ENCODE measurements at regions not wholly inside any gene's neighbourhood (a gene's known extent, or its start where the extent isn't known, plus 50 kb on each side); places are given as distances from the start of the nearest gene placed in this dataset.

GRCh38 chr5:38191693-38192092, 66.7 kb upstream of the EGFLAM start:
- Mint-ChIP-seq H3K9me3 (no peaks in the 10 kb centered on the region), H3K36me3 (ENCODE audit: low read depth) (no peaks in the 10 kb centered on the region), H3K4me3 (no peak overlapping the region), H3K27ac (no peak overlapping the region), H3K27me3 (ENCODE audit: insufficient read depth) (peaks cover 18% of the 10 kb centered on the region), H3K4me1 (ENCODE audit: low read depth) (peaks cover 8% of the 10 kb centered on the region; the same call in 1 of the 2 replicates)
- TF ChIP-seq, protein P1, sequence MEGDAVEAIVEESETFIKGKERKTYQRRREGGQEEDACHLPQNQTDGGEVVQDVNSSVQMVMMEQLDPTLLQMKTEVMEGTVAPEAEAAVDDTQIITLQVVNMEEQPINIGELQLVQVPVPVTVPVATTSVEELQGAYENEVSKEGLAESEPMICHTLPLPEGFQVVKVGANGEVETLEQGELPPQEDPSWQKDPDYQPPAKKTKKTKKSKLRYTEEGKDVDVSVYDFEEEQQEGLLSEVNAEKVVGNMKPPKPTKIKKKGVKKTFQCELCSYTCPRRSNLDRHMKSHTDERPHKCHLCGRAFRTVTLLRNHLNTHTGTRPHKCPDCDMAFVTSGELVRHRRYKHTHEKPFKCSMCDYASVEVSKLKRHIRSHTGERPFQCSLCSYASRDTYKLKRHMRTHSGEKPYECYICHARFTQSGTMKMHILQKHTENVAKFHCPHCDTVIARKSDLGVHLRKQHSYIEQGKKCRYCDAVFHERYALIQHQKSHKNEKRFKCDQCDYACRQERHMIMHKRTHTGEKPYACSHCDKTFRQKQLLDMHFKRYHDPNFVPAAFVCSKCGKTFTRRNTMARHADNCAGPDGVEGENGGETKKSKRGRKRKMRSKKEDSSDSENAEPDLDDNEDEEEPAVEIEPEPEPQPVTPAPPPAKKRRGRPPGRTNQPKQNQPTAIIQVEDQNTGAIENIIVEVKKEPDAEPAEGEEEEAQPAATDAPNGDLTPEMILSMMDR (IDR thresholded peaks at IDR 0.05) = peak; percentile 21; the same call in 1 of the 2 replicates
- DNase-seq = no peak

DNA sequence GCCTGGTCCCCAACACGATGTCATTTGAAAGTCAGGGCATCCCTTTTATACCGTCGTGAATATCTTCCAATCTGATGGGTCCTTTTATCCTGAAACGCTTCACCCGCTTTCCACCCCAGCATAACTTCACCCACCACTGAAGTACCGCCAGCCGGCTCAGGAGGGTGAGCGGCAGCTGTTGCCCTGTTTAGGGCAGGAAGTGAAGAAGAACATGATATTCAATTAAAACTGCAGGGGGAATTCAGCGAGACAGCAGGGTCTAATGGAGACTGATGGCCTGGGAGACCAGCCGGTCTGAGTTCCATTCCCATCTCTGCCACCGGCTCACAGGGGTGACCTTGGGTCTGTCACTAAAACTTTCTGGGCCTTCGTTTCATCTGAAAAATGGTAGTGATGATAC, 68.2 kb upstream of the EGFLAM start:
- TF ChIP-seq, protein P1 (IDR thresholded peaks at IDR 0.05) = no peak

DNA sequence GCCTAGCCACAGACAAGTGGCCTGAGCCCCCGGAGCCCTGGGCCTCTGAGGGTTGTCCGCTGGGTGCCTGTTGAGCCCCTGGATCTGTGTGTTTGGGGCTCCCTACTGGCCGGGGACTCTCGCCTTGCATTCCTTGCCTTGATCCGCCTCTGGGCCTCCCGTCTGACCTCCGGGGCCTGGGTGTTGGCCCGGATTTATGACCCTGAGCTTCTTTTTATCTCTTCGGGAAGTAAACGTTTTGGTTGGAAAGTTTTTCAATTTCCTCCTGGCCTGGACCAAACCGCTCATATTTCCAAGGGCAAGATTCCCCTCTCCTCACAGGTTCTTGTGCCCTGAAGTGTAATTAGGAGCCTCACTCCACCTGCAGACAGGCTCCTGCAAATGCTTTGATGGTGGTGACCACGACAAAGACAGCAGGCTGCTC, 69.3 kb upstream of the EGFLAM start:
- H3K4me3 Mint-ChIP-seq = no peak overlapping the region
- no peaks in the 10 kb centered on the region for H3K9me3 Mint-ChIP-seq
- TF ChIP-seq, protein P1 (IDR thresholded peaks at IDR 0.05) = no peak
- no peaks in the 10 kb centered on the region for H3K36me3 Mint-ChIP-seq (ENCODE audit: low read depth)
- peaks cover 14% of the 10 kb centered on the region for H3K27me3 Mint-ChIP-seq (ENCODE audit: insufficient read depth)
- H3K27ac Mint-ChIP-seq = no peak overlapping the region
- no peak for DNase-seq
- peaks cover 8% of the 10 kb centered on the region; the same call in 1 of the 2 replicates for H3K4me1 Mint-ChIP-seq (ENCODE audit: low read depth)

More for the DNA sequence above, 68.2 kb upstream of the EGFLAM start:
- Mint-ChIP-seq H3K9me3 (no peaks in the 10 kb centered on the region), H3K27ac (no peak overlapping the region), H3K27me3 (ENCODE audit: insufficient read depth) (peaks cover 18% of the 10 kb centered on the region), H3K4me1 (ENCODE audit: low read depth) (peaks cover 8% of the 10 kb centered on the region; the same call in 1 of the 2 replicates), H3K36me3 (ENCODE audit: low read depth) (no peaks in the 10 kb centered on the region), H3K4me3 (no peak overlapping the region)
- no peak for DNase-seq

GRCh38 chr5:38188591-38188990, 69.8 kb upstream of the EGFLAM start:
- no peak overlapping the region for H3K4me3 Mint-ChIP-seq
- no peaks in the 10 kb centered on the region for H3K9me3 Mint-ChIP-seq
- peaks cover 11% of the 10 kb centered on the region for H3K27me3 Mint-ChIP-seq (ENCODE audit: insufficient read depth)
- no peak overlapping the region for H3K27ac Mint-ChIP-seq
- TF ChIP-seq, protein P1 (IDR thresholded peaks at IDR 0.05) = no peak
- H3K36me3 Mint-ChIP-seq (ENCODE audit: low read depth) = no peaks in the 10 kb centered on the region
- H3K4me1 Mint-ChIP-seq (ENCODE audit: low read depth) = peaks cover 5% of the 10 kb centered on the region; the same call in 1 of the 2 replicates
- no peak for DNase-seq

DNA sequence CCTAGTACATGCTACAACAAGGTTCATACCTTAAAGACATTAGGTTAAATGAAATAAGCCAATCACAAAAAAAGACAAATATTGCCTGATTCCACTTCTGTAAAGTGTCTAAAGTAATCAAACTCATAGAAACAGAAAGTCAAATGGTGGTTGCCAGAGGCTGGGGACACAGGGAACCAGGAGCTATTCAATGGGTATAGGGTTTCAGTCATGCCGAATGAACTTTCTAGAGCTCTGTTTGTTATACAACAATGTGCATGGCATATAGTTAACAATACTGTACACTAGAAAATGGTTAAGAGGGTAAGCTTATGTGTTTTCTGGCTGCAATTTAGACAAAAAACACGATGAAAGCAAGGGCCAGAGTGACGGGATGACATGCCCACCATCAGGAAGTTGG, 70.8 kb upstream of the EGFLAM start:
- H3K27me3 Mint-ChIP-seq (ENCODE audit: insufficient read depth) = peaks cover 11% of the 10 kb centered on the region
- H3K9me3 Mint-ChIP-seq = no peaks in the 10 kb centered on the region
- DNase-seq = no peak
- no peaks in the 10 kb centered on the region for H3K36me3 Mint-ChIP-seq (ENCODE audit: low read depth)
- no peaks in the 10 kb centered on the region for H3K4me1 Mint-ChIP-seq (ENCODE audit: low read depth)
- TF ChIP-seq, protein P1 (IDR thresholded peaks at IDR 0.05) = no peak
- no peak overlapping the region for H3K4me3 Mint-ChIP-seq
- no peak overlapping the region for H3K27ac Mint-ChIP-seq

DNA sequence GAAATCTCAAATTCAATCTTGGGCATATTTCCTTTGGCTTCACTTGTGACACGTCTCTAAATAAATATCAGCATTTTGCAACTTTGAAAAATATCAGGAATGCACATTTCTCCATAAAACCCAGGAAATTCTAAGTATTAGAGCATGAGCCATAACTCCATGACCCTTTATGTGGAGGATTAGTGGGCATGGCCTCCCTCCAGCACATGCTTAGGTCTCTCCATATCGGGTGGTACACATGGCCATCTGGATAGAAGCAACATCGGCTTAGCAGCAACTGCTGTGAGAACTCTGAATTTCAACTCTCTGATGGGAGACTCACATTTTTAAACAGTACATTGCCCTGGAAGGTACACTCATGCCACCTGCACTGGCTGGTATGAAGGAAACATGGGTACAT, 73.7 kb upstream of the EGFLAM start:
- Mint-ChIP-seq H3K4me1 (ENCODE audit: low read depth) (no peaks in the 10 kb centered on the region), H3K4me3 (no peak overlapping the region), H3K36me3 (ENCODE audit: low read depth) (no peaks in the 10 kb centered on the region), H3K9me3 (no peaks in the 10 kb centered on the region), H3K27ac (no peak overlapping the region), H3K27me3 (ENCODE audit: insufficient read depth) (peaks cover 7% of the 10 kb centered on the region)
- TF ChIP-seq, protein P1 (IDR thresholded peaks at IDR 0.05) = no peak
- DNase-seq = no peak

Measured in HFFc6 (cell line).